NOMO-1 treated with DMSO at 0.1 percent for 48 hours (cell line): ENCODE measurements at regions not wholly inside any gene's neighbourhood (a gene's known extent, or its start where the extent isn't known, plus 50 kb on each side); places are given as distances from the start of the nearest gene placed in this dataset.
A peak's percentile ranks its signal among the peaks of the same experiment; 100 is the strongest.

ENCODE experiments used
- DNase-seq: peaks from one replicate; lab custom pipeline; 2025; ENCODE audit not compliant: unreplicated experiment; lab: John Stamatoyannopoulos, UW

- no peak for DNase-seq
Observed at GRCh38 chr3:135849827-135850226, 115.7 kb upstream of the PPP2R3A start.

GRCh38 chr3:135851201-135852081 is 114.1 kb upstream of the PPP2R3A start:
- peak; percentile 82 for DNase-seq

- no peak for DNase-seq
Observed at GRCh38 chr3:135853981-135854380, 111.5 kb upstream of the PPP2R3A start.

GRCh38 chr3:135860761-135861160 is 104.8 kb upstream of the PPP2R3A start:
- no peak for DNase-seq

GRCh38 chr3:135862361-135862760 is 103.2 kb upstream of the PPP2R3A start:
- DNase-seq, result no peak

- no peak for DNase-seq
Observed at GRCh38 chr3:135864060-135864459, 101.5 kb upstream of the PPP2R3A start.

- no peak for DNase-seq
Observed at GRCh38 chr3:135865085-135865484, 100.4 kb upstream of the PPP2R3A start.

- no peak for DNase-seq
Observed at GRCh38 chr3:135865553-135865952, 100.0 kb upstream of the PPP2R3A start.

GRCh38 chr3:135867911-135868310 is 97.6 kb upstream of the PPP2R3A start:
- DNase-seq, result no peak

GRCh38 chr3:135868801-135869200 is 96.7 kb upstream of the PPP2R3A start:
- no peak for DNase-seq

- DNase-seq, result no peak
Observed at GRCh38 chr3:135869439-135870105, 96.0 kb upstream of the PPP2R3A start.

- no peak for DNase-seq
Observed at GRCh38 chr3:135871311-135871710, 94.2 kb upstream of the PPP2R3A start.

GRCh38 chr3:135874035-135874434 is 91.5 kb upstream of the PPP2R3A start:
- no peak for DNase-seq

GRCh38 chr3:135878501-135878900 is 87.0 kb upstream of the PPP2R3A start:
- DNase-seq, result no peak

- DNase-seq, result no peak
Observed at GRCh38 chr3:135885885-135886284, 79.6 kb upstream of the PPP2R3A start.

- no peak for DNase-seq
Observed at GRCh38 chr3:135887220-135887619, 78.3 kb upstream of the PPP2R3A start.

GRCh38 chr3:135889443-135889842 is 76.1 kb upstream of the PPP2R3A start:
- DNase-seq, result no peak

GRCh38 chr3:135891121-135891520 is 74.4 kb upstream of the PPP2R3A start:
- no peak for DNase-seq

- DNase-seq, result peak; percentile 73
Observed at GRCh38 chr3:135895106-135895733, 70.3 kb upstream of the PPP2R3A start.

GRCh38 chr3:135895734-135896121 is 69.8 kb upstream of the PPP2R3A start:
- no peak for DNase-seq

- no peak for DNase-seq
Observed at GRCh38 chr3:135896613-135897012, 68.9 kb upstream of the PPP2R3A start.

- DNase-seq, result no peak
Observed at GRCh38 chr3:135897715-135898114, 67.8 kb upstream of the PPP2R3A start.
